ENCODE measurements at regions not wholly inside any gene's neighbourhood (a gene's known extent, or its start where the extent isn't known, plus 50 kb on each side); places are given as distances from the start of the nearest gene placed in this dataset.

GRCh38 chr13:30125422-30126073, 181.8 kb downstream of the KATNAL1 start:
- no peak for DNase-seq

GRCh38 chr13:30124131-30124768, 183.1 kb downstream of the KATNAL1 start:
- DNase-seq: no peak

- DNase-seq: no peak
These were observed 183.8 kb downstream of the KATNAL1 start for GRCh38 chr13:30123575-30123974.

- DNase-seq: no peak
These were observed 185.7 kb downstream of the KATNAL1 start for GRCh38 chr13:30121666-30122065.

GRCh38 chr13:30121244-30121643, 186.1 kb downstream of the KATNAL1 start:
- no peak for DNase-seq

GRCh38 chr13:30120133-30120822, 187.1 kb downstream of the KATNAL1 start:
- no peak for DNase-seq

- no peak for DNase-seq
These were observed 187.9 kb downstream of the KATNAL1 start for GRCh38 chr13:30119476-30119875.

GRCh38 chr13:30116379-30116778, 191.0 kb downstream of the KATNAL1 start:
- no peak for DNase-seq

GRCh38 chr13:30115257-30115600, 192.1 kb downstream of the KATNAL1 start:
- no peak for DNase-seq

GRCh38 chr13:30114571-30115256, 192.6 kb downstream of the KATNAL1 start:
- peak; percentile 54 for DNase-seq

GRCh38 chr13:30113983-30114570, 193.3 kb downstream of the KATNAL1 start:
- no peak for DNase-seq

- DNase-seq: no peak
These were observed 193.8 kb downstream of the KATNAL1 start for GRCh38 chr13:30113551-30113950.

GRCh38 chr13:30112602-30113435, 194.5 kb downstream of the KATNAL1 start:
- peak; percentile 25 for DNase-seq

- DNase-seq: no peak
These were observed 195.5 kb downstream of the KATNAL1 start for GRCh38 chr13:30111810-30112209.

GRCh38 chr13:30110301-30111070, 196.9 kb downstream of the KATNAL1 start:
- no peak for DNase-seq

- no peak for DNase-seq
These were observed 197.7 kb downstream of the KATNAL1 start for GRCh38 chr13:30109471-30110135.

- no peak for DNase-seq
These were observed 198.5 kb downstream of the KATNAL1 start for GRCh38 chr13:30108913-30109237.

- DNase-seq: no peak
These were observed 199.0 kb downstream of the KATNAL1 start for GRCh38 chr13:30108216-30108912.

GRCh38 chr13:30107521-30108136, 199.7 kb downstream of the KATNAL1 start:
- DNase-seq: no peak

- DNase-seq: no peak
These were observed 200.2 kb downstream of the KATNAL1 start for GRCh38 chr13:30107121-30107520.
